Suppressor macrophage (primary cell): ENCODE measurements at regions not wholly inside any gene's neighbourhood (a gene's known extent, or its start where the extent isn't known, plus 50 kb on each side); places are given as distances from the start of the nearest gene placed in this dataset.
"Not testable (repeated sequence)": the region's sequence is repeated elsewhere in the genome, so short reads cannot be mapped to it uniquely, and the experiment has no call there.

ENCODE experiments used
- DNase-seq, 4 experiments: peaks; one replicate each; pipeline ENCODE4 v3.0.0-alpha.2; 2020 to 2022

DNA sequence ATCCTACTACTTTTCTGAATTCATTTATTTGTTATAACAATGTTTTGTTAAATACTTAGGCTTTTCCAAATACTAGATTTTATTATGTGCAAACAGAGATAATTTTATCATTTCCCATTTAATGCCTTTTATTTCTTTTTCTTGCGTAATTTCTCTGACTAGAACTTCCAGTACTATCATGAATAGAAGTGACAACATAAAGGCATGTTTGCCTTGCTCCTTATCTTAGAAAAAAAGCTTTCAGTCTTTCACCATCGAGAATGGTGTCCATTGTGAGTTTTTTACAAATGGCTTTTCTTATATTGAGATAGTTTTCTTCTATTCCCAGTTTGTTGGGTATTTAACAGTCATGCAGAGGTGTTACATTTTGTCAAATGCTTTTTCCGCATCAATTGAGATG, 453.1 kb upstream of the ZP4 start:
- no peak for DNase-seq

DNA sequence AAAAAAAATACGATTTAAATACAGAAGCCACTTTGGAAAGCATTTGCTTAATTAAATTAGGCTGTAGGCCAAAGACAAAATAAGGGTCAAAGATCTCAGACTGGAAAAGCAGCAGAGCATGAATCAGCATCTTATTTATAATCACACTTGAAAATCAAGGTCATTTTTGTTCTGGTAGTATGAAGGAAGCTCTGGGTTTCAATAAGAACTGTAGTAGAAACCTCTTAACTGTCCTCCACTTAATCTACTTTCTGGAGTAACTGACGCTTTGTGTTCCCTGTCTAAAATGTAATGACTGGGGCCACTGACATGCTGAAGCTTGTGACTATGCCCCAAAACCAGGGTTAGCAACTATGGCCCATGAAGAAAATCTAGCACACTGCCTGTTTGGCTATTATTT, 450.7 kb upstream of the ZP4 start:
- no peak for DNase-seq

DNA sequence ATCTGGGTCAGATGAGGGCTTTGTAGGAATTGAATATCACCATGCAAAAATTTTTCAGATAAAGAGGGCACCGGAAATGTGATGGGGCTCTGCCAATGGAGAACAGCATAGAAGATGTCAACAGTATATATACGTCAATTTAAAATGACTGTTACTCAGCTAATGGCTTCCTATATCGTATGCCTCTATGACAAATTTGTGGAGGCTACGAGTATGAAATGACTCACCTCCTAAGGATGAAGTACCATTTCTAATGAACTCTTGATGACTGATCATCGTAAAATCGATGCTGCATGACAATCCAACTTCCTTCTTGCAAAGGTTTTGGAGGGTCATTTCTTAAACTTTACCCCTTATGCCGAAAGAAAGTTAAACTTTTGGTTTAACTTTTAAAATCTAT, 450.3 kb upstream of the ZP4 start:
- no peak for DNase-seq

DNA sequence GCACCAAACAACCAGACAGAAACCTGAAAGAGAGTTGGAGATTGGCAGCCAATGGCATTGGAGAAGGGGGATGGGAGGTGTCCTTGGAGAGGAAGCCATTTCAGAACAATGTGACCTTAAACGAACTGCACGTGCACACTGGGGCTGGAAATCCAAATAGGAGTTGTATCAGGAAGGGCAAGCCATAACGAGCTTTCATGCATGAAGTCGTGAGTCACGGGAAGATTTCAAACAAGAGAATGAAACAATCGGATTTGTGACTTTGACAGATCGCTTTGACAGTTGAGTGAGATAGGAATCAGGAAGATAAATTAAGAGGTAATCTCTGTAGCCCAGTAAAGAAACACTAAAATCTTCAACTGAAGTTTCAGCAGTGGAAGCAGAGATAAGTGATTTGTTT, 445.8 kb upstream of the ZP4 start:
- no peak for DNase-seq

DNA sequence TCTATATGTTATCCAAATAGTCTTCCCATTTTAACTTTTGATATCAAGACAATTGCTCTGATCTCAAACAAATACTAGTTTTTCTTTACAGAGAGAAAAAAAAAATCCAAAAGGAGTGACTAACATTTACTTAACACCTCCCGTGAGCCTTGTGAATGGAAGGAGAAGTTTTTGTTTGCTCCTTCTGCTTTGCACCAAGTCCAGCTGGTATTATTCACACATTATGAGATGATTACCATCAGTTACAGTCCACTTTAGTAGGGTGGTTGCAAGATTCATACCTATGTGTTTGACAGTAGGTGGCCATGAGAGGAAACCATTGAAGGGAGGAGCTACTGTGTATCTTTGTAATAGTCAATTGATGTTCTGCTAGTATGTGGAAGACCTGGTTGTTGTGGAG, 443.4 kb upstream of the ZP4 start:
- no peak for DNase-seq

DNA sequence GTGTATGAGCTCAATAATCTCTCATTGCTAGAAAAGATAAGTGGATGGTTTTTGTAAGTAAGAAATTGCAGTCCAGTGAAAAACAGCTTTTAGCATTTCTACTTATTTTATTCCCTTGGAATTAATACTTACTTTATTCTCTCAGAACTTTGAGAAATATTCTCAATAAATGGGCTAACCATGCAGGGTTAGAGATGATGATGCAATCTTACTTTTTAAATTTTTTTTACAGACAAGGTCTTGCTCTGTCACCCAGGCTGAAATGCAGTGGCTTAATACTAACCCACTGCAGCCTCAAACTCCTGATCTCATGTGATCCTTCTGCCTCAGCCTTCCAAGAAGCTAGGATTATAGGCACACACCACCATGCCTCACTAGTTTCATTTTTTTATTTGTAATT, 440.8 kb upstream of the ZP4 start:
- DNase-seq = no peak

DNA sequence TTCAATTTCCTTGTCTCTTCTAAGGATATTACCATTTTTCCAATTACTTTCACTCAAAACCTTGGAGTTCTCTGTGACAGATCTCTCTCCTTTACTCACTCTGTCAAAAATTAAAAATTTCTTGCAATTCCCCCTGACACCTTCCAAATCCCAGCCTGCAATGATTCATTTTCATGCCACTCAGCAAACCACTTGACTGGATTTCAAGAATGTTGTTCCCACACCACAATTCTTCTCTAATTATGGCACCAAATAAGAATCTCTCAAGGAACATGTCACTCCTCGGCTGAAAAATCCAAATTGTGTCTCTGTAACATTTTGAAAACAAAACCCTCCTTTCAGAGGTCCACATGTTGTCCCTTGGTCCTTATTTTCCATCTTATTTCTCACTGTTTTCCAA, 438.9 kb upstream of the ZP4 start:
- no peak for DNase-seq

DNA sequence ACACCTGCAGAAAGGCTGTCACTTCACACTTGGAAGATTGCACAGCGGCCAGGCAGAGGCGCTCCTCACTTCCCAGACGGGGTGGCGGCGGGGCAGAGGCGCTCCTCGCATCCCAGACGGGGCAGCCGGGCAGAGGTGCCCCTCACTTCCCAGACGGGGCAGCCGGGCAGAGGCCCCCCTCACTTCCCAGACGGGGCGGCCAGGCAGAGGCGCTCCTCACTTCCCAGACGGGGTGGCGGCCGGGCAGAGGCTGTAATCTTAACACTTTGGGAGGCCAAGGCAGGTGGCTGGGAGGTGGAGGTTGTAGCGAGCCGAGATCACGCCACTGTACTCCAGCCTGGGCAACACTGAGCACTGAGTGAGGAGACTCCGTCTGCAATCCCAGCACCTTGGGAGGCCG, 436.3 kb upstream of the ZP4 start:
- DNase-seq = not testable (repeated sequence)

DNA sequence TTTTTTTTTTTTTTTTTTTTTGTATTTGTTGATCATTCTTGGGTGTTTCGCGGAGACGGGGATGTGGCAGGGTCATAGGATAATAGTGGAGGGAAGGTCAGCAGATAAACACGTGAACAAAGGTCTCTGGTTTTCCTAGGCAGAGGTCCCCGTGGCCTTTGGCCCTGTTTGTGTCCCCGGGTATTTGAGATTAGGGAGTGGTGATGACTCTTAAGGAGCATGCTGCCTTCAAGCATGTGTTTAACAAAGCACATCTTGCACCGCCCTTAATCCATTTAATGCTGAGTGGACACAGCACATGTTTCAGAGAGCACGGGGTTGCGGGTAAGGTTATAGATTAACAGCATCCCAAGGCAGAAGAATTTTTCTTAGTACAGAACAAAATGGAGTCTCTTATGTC, 435.8 kb upstream of the ZP4 start:
- DNase-seq = not testable (repeated sequence)

DNA sequence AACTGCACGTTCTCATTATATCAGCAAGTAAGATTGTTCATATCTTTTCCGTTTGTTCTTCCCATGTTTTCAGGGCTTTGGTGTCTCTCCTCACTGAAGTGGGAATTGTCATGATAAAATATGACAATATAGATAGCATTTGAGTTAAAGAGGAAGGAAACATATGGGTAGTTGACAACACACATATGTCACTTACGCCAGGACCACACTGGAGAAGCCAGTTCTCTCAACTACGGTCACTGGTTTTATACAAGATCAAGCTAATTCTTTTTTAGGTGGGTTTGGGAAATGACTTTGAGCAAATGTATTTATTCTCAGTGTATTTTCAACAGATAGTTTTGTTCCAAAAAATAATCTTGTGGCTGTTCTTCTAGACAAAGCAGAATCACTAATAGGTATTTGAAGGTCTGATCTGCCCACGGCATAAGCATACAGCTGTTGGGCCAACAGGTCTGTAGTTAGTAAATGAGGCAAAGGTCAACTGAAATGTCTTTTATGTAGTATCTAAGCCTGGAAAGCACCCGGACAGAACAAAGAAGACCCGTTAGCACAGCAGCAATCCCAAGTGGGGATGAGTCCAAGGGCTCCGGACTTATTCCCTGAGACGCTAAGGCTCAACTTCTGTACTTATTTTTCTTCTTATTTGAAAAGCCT, 433.6 kb upstream of the ZP4 start:
- DNase-seq = peak in 2 of 4 experiments; percentile 2 to 17

DNA sequence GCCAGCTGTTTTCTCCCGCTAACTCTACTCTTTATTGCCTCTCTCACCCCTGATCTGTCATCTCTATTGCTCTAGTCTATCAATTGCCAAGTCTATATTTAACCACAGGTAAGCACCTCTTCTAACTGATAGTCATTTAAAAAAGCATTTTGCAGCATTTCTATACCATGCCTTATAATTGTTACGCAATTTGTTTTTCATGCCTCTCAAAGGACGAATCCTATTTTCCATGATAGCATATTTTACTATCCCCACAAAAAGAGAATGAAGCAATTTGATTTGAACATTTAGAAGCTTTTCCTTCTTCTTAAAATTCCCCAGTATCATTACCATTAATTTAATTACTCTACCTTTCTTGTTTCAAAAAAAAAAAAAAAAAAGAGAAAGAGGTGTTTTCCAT, 432.8 kb upstream of the ZP4 start:
- no peak for DNase-seq

DNA sequence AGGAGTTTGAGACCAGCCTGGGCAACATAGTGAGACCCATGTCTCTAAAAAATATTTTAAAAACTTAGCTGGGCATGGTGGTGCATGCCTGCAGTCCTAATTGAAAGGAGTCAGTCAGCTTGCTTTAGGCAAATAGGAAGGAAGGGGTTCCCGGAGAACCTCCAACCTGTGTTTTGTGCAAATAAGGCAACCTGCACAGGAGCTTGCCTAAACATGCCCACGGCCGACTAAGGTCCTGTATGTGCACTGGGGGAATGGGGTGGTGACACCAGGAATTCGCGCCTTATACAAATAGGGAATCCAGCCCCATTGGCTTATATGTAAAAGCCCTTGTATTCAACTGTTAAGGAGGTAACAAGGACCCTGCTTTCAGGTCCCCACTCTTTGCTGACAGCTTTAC, 429.2 kb upstream of the ZP4 start:
- no peak for DNase-seq

DNA sequence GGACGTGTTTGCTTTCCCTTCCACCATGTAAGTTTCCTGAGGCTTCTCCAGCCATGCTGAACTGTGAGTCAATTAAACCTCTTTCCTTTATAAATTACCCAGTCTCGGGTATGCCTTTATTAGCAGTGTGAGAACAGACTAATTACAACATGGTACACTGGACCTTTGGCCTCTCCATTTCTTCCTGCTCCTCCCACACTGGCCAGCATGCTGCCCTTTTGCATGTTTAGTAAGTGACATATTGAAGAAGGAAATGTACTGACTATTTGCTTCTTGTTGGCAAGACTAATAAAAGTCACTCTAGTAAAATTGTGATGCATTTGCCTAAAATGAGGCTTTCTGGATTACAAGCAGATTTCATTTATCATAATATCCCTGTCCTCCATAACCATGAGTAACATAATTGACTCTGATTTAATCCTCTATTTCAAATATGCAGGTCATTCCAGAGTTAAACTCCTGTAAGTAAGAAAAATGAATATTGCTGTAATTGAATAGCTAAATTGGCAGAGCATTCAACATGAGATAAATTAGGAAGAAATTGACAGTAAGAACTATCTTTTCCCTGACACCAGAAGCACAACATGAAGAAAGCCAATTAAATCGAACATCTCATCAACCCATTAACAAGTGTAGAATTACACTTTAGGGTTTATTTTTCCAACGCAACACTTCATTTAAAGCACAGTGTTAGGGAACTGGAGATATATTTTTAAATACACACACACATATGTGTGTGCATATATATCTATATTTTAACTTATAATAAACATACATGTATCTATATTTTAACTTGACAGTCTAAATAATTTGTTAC, 427.8 kb upstream of the ZP4 start:
- DNase-seq = peak in 1 of 4 experiments; percentile 7

DNA sequence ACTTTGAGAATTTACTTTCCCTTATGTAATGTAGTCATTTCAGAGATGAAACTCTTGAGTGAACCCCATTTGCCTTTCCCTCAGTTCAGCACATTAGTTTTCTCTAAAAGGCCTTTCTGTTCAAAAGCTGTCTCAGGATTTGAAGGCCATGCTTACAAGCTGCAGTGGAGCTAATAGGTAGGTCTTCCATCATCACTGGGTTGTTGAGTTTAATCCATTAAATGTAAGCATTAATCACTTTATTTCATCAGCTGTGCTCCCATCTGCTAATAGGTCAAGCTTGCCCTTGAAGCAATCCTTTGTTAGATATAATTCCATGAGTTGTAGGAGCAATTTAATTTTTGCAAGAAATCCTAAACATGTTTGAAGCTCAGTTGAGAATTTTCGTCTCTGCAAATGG, 422.2 kb upstream of the ZP4 start:
- DNase-seq = no peak

DNA sequence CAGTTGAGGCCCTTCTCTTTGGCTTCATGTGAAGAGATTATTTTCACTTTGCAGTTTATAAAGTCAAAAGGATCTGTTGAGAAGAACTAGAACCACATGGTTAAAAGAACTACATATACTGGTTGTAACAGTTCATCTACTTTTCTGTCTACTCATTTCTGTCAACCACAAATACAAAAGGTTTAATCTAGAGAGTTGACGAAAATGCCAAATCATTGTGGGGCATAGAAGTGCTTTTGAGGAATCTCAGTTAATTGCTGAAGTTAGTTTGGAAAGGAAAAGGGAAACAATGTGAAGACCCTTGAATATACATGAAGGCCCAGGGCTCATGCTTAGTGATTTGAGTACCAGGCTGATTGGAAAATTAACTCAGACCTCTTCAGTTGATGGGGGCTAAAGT, 415.7 kb upstream of the ZP4 start:
- DNase-seq = no peak

DNA sequence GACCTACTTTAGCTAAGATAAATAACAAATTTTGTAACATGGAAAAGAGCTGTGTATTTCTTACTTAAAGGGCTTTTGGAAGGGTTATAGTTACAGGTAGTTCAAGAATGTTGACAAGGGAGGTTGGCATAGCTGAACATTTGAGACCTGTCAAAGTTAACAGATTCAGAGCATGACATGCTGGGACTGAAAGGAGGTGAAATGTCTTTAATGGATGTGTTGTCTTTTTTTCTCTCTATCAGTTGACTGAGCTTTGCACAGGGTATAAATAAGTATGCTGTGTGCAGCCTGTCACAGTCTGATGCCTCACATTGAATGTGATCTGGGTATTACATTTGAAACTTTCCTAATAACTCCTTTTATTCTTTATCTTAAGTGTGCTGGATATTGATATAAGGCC, 411.9 kb upstream of the ZP4 start:
- no peak for DNase-seq

DNA sequence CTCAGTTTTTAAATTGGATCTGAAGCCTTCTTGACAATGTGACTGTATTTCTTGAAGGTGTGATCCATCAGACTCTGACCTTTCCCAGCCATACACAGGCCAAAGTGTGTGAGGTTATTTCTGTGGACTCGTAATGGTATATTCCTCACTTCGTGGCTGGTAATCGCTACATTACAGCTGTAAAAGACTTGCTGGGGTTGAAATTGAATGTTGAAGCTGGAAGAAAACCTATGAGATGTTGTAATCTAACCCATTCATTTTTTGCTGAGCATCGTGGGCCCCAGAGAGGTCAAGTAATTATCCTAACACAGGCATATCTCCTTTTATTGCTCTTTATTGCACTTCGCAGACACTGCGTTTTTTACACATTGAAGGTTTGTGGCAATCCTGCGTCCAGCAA, 405.6 kb upstream of the ZP4 start:
- DNase-seq = no peak

DNA sequence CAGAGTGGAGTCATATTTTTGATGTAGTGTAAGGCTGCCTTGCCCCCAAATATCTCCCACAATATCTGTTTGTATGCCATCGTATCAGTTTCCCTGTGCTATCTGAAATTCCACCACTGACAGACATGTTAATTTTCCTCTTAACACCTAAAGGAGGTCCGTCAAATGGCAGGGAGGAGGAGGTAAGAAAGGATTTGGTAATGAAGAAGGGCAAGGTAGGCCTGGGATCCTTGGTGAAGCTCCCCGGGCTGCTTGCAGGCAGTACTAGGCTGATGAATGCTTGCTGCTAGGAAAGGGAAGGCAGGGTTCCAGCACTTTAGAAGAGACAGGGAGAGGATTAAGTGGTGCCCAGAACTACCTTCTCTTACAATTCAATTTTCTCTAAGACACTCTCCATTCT, 402.4 kb upstream of the ZP4 start:
- DNase-seq = no peak

DNA sequence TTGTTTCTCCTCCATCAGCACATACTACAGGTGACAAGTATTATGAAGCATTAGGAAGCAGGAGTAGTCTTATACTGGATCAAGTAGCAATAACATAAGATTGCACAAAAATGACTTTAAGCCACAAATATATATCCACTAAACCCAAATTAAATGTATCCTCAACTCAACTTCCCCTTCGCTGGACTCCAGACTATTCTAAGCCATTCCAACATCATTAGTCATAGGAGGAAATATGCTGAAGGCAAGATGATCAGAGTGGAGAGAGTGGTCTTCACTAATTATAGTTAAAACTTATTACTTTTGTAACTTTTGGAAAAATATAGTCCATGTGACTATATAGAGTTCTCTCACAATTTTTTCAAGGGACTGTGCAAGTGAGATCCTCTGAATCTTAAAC, 390.7 kb upstream of the ZP4 start:
- DNase-seq = peak in 3 of 4 experiments; percentile 6 to 55 (median 38)

DNA sequence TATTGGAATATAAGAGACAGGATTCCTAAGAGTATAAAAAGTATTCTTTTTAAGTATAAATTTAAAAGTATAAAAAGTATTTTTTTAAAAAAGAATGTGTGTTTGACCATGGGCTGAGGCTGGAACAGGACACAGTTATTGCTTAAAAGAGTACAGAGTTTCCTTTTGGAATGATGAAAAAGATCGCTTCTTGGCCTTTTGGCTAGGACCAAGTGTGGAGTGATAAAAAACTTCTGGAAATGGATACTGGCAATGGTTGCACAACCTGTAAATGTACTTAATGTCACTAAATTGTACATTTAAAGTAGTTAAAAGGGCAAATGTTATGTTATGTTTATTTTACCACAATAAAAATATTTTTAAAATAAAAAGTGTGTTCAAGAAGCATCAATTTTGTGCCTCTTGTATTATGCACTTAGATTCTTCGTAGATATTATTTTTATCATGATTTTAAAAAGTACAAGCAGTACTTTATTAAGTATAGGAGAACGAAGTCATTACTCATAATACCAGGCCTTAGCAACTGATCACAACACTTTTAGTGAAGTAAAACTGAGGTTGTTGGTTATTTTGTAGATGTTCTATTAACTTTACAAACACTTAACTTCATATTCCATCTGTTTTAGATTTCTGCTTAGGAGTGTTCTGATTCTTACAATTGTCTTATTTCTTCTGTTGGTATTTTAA, 389.1 kb upstream of the ZP4 start:
- DNase-seq = no peak

DNA sequence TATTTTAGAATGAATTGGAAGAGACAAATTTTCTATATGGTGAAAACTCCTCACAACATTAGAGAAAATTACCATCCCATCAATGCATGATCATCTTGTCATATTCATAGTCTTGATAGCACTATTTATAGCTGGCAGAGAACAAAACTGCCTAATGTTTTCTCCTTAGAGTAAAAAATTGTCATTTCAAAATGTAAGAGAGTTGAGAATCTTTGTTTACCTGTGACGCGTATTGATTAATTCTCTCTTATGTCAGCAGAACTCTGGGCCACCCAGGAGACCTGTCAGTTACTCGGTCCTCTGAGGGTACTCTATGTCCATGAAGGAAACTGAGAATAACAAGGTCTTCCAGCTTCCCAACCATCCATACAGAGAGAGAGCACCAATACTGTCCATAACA, 381.4 kb upstream of the ZP4 start:
- DNase-seq = no peak

DNA sequence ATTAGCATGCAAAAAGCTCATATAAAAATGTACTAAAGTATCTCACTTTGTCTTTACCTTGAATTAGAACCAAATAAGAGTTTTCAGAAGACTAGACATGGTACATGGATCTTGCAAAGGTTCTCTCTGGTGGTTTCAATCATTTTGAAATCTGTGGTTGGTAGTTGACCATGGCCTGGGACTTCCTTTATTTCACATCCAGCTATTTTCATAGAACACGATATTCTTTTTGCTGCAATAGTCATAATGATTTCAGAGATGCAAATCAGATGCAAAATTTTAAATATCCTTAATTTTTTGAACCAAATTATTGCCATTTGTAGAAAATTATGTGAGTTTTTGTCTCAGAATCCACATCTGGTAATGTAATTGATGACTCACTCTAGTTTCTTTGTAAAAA, 375.1 kb upstream of the ZP4 start:
- peak; percentile 25 to 69 (median 47) for DNase-seq

DNA sequence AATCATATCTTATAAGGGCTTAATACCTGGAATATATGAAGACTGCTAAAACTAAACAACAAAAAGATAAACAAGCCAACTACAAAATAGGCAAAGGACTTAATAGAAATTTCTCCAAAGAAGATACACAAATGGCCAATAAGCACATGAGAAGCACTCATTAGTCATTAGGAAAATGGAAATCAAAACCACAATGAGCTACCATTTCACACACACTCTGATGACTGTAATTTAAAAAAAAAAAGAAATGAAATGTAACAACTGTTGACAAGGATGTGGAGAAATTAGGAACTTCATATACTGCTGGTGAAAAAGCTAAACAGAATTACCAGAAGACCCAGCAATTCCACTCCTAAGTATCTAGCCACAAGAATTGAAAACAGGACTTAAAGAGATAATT, 374.2 kb upstream of the ZP4 start:
- DNase-seq = peak in 2 of 4 experiments; percentile 3 to 38

DNA sequence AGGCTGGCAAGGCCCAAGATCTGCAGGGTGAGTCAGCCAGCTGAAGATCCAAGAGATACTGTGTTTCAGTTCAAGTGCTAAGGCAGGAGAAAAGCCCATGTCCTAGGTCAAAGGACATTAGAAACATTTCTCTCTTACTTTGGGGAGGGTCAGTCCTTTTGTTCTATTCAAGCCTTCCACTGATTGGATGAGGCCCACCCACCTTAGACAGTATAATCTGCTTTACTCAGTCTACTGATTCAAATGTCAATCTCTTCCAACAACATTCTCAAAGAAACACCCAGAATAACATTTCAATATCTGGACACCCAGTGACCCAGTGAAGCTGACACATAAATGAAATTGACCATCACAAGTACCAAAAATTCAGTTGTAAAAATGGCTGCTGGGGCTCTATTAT, 367.8 kb upstream of the ZP4 start:
- no peak for DNase-seq
